ENCODE measurements at regions not wholly inside any gene's neighbourhood (a gene's known extent, or its start where the extent isn't known, plus 50 kb on each side); places are given as distances from the start of the nearest gene placed in this dataset.
"Not testable (repeated sequence)": the region's sequence is repeated elsewhere in the genome, so short reads cannot be mapped to it uniquely, and the experiment has no call there.

GRCh38 chr1:65034879-65035278, 68.5 kb upstream of the JAK1 start:
- H3K4me1 ChIP-seq (ENCODE audit: control insufficient read depth in 1 of 2, insufficient read depth in 2 of 2, low read length in 2 of 2); H3K9me3 ChIP-seq (replicated peaks in 1 of 2; ENCODE audit: control insufficient read depth in 1 of 2, insufficient read depth in 1 of 2, low read length in 2 of 2); intact Hi-C loops (cut with micrococcal nuclease); H3K27me3 ChIP-seq (ENCODE audit: control insufficient read depth in 2 of 2, insufficient read depth in 2 of 2, low read length in 2 of 2); H3K27ac Mint-ChIP-seq; H3K36me3 ChIP-seq (replicated peaks in 1 of 2; ENCODE audit: control insufficient read depth in 1 of 2, insufficient read depth in 2 of 2, low read length in 2 of 2); H3K4me1 Mint-ChIP-seq; H2AFZ ChIP-seq (ENCODE audit: insufficient read depth, low read depth, low read length, poor library complexity, severe bottlenecking); DNase-seq; H3K36me3 Mint-ChIP-seq; H3K9me3 Mint-ChIP-seq; H3K4me3 Mint-ChIP-seq; H3K79me2 ChIP-seq (ENCODE audit: insufficient read depth, low read length); H3K4me3 ChIP-seq (replicated peaks in 1 of 3; ENCODE audit: low read depth in 2 of 3, low read length in 3 of 3); H3K27me3 Mint-ChIP-seq (ENCODE audit: low read depth in 3 of 3); H3K4me2 ChIP-seq (replicated peaks; ENCODE audit: extremely low read depth, low read length, poor library complexity, severe bottlenecking); H3K9ac ChIP-seq (ENCODE audit: insufficient read depth, low read length, poor library complexity, severe bottlenecking); H4K20me1 ChIP-seq (ENCODE audit: insufficient read depth, low read length); H3K27ac ChIP-seq (ENCODE audit: low read depth in 1 of 2, low read length in 2 of 2): not testable (repeated sequence)
- 83% methylated on average over 2 of the region's 5 CpGs for WGBS (ENCODE audit: insufficient coverage)

- Mint-ChIP-seq H3K36me3 (peaks cover 7 to 8% of the 10 kb centered on the region in 2 donors), H3K4me1 (peaks cover 16% of the 10 kb centered on the region), H3K27me3 (ENCODE audit: low read depth in 3 of 3) (peaks cover 0 to 2% (median 2%) of the 10 kb centered on the region in 3 donors), H3K27ac (no peak overlapping the region), H3K4me3 (no peak overlapping the region), H3K9me3 (peaks cover 0 to 2% (median 0%) of the 10 kb centered on the region in 7 donors)
- Histone ChIP-seq H3K27me3 (ENCODE audit: control insufficient read depth in 2 of 2, insufficient read depth in 2 of 2, low read length in 2 of 2) (no peaks in the 10 kb centered on the region), H2AFZ (ENCODE audit: insufficient read depth, low read depth, low read length, poor library complexity, severe bottlenecking) (no peak overlapping the region), H3K36me3 (replicated peaks in 1 of 2; ENCODE audit: control insufficient read depth in 1 of 2, insufficient read depth in 2 of 2, low read length in 2 of 2) (peaks cover 0 to 10% of the 10 kb centered on the region in 2 donors), H3K4me1 (ENCODE audit: control insufficient read depth in 1 of 2, insufficient read depth in 2 of 2, low read length in 2 of 2) (peaks cover 11 to 12% of the 10 kb centered on the region in 2 donors), H3K4me2 (replicated peaks; ENCODE audit: extremely low read depth, low read length, poor library complexity, severe bottlenecking) (no peak overlapping the region), H3K9me3 (replicated peaks in 1 of 2; ENCODE audit: control insufficient read depth in 1 of 2, insufficient read depth in 1 of 2, low read length in 2 of 2) (no peaks in the 10 kb centered on the region), H4K20me1 (ENCODE audit: insufficient read depth, low read length) (peaks cover 6% of the 10 kb centered on the region), H3K4me3 (replicated peaks in 1 of 3; ENCODE audit: low read depth in 2 of 3, low read length in 3 of 3) (no peak overlapping the region), H3K9ac (ENCODE audit: insufficient read depth, low read length, poor library complexity, severe bottlenecking) (no peak overlapping the region), H3K27ac (ENCODE audit: low read depth in 1 of 2, low read length in 2 of 2) (no peak overlapping the region), H3K79me2 (ENCODE audit: insufficient read depth, low read length) (no peaks in the 10 kb centered on the region)
- DNase-seq, result no peak
- intact Hi-C loops (cut with micrococcal nuclease), result no loop called here
- no peak for TF ChIP-seq CTCF (IDR thresholded peaks at IDR 0.05)
- WGBS (ENCODE audit: insufficient coverage), result no CpG with 5 or more reads among the region's 1 CpG
These were observed 70.3 kb upstream of the JAK1 start for GRCh38 chr1:65036570-65037051.
